ENCODE measurements at regions not wholly inside any gene's neighbourhood (a gene's known extent, or its start where the extent isn't known, plus 50 kb on each side); places are given as distances from the start of the nearest gene placed in this dataset.

DNA sequence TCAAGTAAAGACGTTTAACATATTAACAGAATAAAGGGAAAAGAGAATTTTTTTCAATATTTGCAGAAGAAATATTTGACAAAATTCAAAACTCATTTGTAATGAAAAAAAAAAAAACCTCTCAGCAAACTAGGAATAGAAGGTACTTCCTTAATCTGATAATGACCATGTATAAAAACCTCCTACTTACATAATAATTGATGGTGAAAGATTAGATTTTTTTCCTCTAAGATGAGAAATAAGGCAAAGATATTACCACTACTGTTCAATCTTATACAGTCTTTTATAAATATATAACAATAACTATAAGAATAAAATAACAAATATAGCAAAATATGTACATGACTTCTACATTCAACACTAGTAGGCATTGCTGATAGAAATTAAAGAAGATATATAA lies 424.6 kb upstream of the KLF4 start:
- no peak for DNase-seq
- H3K4me1 Mint-ChIP-seq = no peaks in the 10 kb centered on the region
- H3K27me3 Mint-ChIP-seq (ENCODE audit: low read depth, poor library complexity) = no peaks in the 10 kb centered on the region
- peaks cover 28% of the 10 kb centered on the region for H3K9me3 Mint-ChIP-seq
- no peak overlapping the region for H3K4me3 Mint-ChIP-seq
- no peak overlapping the region for H3K27ac Mint-ChIP-seq
- TF ChIP-seq, protein P1, sequence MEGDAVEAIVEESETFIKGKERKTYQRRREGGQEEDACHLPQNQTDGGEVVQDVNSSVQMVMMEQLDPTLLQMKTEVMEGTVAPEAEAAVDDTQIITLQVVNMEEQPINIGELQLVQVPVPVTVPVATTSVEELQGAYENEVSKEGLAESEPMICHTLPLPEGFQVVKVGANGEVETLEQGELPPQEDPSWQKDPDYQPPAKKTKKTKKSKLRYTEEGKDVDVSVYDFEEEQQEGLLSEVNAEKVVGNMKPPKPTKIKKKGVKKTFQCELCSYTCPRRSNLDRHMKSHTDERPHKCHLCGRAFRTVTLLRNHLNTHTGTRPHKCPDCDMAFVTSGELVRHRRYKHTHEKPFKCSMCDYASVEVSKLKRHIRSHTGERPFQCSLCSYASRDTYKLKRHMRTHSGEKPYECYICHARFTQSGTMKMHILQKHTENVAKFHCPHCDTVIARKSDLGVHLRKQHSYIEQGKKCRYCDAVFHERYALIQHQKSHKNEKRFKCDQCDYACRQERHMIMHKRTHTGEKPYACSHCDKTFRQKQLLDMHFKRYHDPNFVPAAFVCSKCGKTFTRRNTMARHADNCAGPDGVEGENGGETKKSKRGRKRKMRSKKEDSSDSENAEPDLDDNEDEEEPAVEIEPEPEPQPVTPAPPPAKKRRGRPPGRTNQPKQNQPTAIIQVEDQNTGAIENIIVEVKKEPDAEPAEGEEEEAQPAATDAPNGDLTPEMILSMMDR (IDR thresholded peaks at IDR 0.05) = no peak
- H3K36me3 Mint-ChIP-seq (ENCODE audit: low read depth) = no peaks in the 10 kb centered on the region

DNA sequence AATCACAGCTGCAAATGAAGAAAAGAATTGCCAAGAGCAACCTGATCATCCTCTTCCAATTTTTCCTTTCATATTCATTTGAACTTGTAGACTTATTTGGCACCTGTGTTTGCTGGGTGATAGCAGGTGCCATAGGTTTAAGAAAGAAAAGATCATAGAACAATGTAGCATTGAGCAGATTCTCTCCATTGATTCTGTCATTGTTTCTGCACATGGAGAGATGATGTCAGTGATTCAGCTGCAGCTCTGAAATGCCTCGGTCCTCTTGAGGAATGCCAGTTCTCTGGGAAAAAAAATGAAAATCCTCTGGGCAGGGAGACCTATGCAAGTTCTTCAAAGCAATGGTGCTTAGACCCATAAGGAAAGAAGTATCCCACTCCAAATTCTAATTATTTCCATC lies 418.1 kb upstream of the KLF4 start:
- Mint-ChIP-seq H3K4me3 (no peak overlapping the region), H3K27me3 (ENCODE audit: low read depth, poor library complexity) (peaks cover 3% of the 10 kb centered on the region), H3K9me3 (peaks cover 16% of the 10 kb centered on the region), H3K4me1 (no peaks in the 10 kb centered on the region), H3K27ac (no peak overlapping the region), H3K36me3 (ENCODE audit: low read depth) (no peaks in the 10 kb centered on the region)
- no peak for DNase-seq
- TF ChIP-seq, protein P1 (IDR thresholded peaks at IDR 0.05) = no peak

DNA sequence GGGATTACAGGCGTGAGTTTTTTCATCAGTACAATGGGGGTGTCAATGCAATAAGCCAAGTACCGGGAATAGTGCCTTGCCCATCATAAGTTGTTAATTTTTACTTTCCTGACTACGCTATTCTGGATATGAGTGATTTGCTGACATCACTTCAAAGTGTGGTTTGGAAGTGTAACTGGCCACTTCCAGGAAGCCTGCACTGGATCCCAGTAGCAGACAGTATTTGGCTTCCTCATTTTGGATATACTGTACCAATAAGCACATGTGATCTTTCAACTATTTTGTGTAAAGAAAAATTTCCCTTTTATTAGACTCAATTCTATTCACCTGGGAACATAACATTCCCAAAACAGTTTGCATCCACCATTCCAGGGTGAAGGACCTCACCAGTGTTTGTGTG lies 417.7 kb upstream of the KLF4 start:
- H3K27ac Mint-ChIP-seq = no peak overlapping the region
- DNase-seq = no peak
- no peak overlapping the region for H3K4me3 Mint-ChIP-seq
- H3K27me3 Mint-ChIP-seq (ENCODE audit: low read depth, poor library complexity) = peaks cover 3% of the 10 kb centered on the region
- H3K4me1 Mint-ChIP-seq = no peaks in the 10 kb centered on the region
- peaks cover 16% of the 10 kb centered on the region for H3K9me3 Mint-ChIP-seq
- TF ChIP-seq, protein P1 (IDR thresholded peaks at IDR 0.05) = no peak
- H3K36me3 Mint-ChIP-seq (ENCODE audit: low read depth) = no peaks in the 10 kb centered on the region

DNA sequence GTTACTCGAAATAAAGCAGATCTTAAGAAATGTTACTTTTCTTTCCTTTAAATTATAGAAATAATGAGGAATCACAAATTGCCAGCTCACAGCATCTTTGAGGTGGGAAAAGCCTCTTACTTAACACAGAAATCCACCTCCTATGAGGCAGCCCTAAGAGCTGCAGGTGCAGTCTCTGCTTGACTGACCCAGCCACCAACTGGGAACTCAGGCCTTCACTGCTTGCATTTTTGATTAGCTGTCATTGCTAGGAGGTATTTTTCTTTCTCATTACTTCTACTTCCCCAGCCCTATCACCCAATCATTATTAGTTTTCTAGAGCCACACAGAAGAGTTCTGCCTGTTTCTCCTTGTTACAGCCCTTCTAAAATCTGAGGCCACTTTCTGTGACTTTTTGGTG lies 416.5 kb upstream of the KLF4 start:
- Mint-ChIP-seq H3K4me3 (no peak overlapping the region), H3K27me3 (ENCODE audit: low read depth, poor library complexity) (peaks cover 3% of the 10 kb centered on the region), H3K27ac (no peak overlapping the region), H3K4me1 (no peaks in the 10 kb centered on the region), H3K36me3 (ENCODE audit: low read depth) (no peaks in the 10 kb centered on the region), H3K9me3 (peaks cover 9% of the 10 kb centered on the region)
- no peak for DNase-seq
- TF ChIP-seq, protein P1 (IDR thresholded peaks at IDR 0.05) = no peak

DNA sequence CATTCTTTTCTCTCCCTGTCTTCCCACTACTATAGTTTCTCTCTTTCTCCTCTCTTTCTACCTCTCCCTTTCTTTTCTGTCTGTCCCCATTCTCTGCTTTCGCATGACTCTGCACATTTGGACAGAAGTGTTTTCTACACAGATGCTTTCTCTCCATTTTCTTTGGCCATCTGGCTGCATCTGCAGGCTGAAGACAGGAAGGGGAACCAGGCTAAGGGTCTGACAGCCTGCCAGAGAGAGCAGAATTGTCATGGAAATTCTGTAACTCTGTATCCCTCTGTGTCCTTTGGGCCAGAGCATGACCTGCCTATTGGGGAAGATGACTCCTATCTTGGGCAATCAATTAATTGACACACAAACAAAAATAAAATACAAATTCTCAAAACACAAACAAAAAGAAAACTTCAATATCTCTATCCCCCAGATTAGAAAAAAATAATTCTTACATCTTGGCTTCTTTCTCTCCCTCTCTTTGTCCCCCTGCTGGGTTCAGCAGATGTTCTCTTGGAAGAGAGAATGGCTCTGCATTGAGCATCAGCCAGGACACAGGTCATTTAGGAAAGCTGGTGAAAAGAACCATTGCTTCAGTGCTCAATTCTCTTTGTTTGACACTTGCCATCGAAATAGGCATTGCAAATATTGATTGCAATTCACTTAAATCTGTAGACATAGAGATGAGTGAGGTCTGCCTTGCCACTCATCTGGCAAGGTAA lies 415.9 kb upstream of the KLF4 start:
- Mint-ChIP-seq H3K27me3 (ENCODE audit: low read depth, poor library complexity) (peaks cover 3% of the 10 kb centered on the region), H3K27ac (no peak overlapping the region), H3K36me3 (ENCODE audit: low read depth) (no peaks in the 10 kb centered on the region), H3K4me3 (no peak overlapping the region), H3K4me1 (no peaks in the 10 kb centered on the region), H3K9me3 (peaks cover 9% of the 10 kb centered on the region)
- TF ChIP-seq, protein P1 (IDR thresholded peaks at IDR 0.05) = no peak
- no peak for DNase-seq

DNA sequence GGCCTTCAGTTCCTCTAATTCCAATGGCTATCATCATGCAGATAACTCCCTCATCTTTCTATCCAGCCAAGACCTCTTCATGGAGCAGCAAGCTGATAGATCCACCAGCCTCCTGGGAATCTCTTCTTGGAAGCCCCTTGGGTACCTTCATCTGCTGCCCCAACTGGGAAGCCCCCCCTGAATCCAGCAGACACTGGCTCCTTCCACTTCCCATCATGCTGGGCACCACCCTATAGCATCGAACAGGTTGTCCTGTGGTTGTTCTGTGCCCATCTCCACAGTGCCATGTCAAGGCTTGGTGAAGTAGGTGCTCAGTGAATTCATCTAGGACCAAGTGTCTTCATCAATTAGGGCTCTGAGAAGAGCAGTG lies 410.4 kb upstream of the KLF4 start:
- Mint-ChIP-seq H3K9me3 (peaks cover 6% of the 10 kb centered on the region), H3K36me3 (ENCODE audit: low read depth) (no peaks in the 10 kb centered on the region), H3K27ac (no peak overlapping the region), H3K4me1 (no peaks in the 10 kb centered on the region), H3K27me3 (ENCODE audit: low read depth, poor library complexity) (peaks cover 6% of the 10 kb centered on the region), H3K4me3 (no peak overlapping the region)
- no peak for DNase-seq
- TF ChIP-seq, protein P1 (IDR thresholded peaks at IDR 0.05) = no peak

All from nephron progenitor cell (in vitro differentiated cells).